ENCODE measurements at regions not wholly inside any gene's neighbourhood (a gene's known extent, or its start where the extent isn't known, plus 50 kb on each side); places are given as distances from the start of the nearest gene placed in this dataset.

DNA sequence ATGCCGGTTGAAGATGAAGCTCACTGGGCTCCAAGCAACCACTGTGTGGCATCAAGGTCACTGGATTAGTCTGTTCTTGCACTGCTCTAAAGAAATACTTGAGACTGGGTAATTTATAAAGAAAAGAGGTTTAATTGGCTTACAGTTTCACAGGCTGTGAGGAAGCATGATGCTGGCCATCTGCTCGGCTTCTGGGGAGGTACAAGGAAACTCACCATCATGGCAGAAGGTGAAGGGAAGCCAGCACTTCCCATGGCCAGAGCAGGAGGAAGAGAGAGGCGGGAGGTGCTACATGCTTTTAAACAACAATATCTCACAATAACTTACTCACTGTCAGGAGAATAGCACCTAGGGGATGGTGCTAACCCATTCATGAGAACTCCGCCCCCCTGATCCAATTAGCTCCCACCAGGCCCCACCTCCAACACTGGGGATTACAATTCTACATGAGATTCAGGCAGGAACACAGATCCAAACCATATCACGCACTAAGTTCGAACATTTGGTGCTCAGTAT lies 109.7 kb upstream of the MGAT5 start:
- intact Hi-C loops (cut with DNase I): no loop called here
- H3K4me1 ChIP-seq: peaks cover 19% of the 10 kb centered on the region
- H3K27me3 ChIP-seq: no peaks in the 10 kb centered on the region
- H3K27ac ChIP-seq: no peak overlapping the region
- no peaks in the 10 kb centered on the region for H3K9me3 ChIP-seq
- no peaks in the 10 kb centered on the region for H3K36me3 ChIP-seq
- no peak overlapping the region for H3K4me3 ChIP-seq
- TF ChIP-seq, protein P1, sequence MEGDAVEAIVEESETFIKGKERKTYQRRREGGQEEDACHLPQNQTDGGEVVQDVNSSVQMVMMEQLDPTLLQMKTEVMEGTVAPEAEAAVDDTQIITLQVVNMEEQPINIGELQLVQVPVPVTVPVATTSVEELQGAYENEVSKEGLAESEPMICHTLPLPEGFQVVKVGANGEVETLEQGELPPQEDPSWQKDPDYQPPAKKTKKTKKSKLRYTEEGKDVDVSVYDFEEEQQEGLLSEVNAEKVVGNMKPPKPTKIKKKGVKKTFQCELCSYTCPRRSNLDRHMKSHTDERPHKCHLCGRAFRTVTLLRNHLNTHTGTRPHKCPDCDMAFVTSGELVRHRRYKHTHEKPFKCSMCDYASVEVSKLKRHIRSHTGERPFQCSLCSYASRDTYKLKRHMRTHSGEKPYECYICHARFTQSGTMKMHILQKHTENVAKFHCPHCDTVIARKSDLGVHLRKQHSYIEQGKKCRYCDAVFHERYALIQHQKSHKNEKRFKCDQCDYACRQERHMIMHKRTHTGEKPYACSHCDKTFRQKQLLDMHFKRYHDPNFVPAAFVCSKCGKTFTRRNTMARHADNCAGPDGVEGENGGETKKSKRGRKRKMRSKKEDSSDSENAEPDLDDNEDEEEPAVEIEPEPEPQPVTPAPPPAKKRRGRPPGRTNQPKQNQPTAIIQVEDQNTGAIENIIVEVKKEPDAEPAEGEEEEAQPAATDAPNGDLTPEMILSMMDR (IDR thresholded peaks at IDR 0.05): no peak
- ATAC-seq: no peak
- no peak for DNase-seq

DNA sequence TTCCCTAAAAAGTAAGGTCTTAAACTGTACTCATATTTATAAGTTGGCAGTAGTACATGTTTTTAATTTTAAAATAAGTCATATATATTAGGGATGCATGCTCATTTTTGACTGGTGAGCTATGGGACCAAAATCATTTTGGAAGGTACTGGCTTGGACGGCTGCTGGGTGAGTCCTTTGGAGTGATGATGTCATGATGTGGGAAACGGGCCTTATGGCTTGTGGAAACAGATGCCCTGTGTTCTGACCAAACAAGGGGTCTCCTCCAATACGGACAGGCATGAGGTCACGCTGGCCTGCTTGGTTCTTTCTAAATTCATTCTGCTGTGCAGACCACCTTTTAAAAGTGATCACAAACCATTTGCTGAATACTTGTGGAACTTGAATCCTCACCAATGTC lies 109.2 kb upstream of the MGAT5 start:
- DNase-seq: no peak

DNA sequence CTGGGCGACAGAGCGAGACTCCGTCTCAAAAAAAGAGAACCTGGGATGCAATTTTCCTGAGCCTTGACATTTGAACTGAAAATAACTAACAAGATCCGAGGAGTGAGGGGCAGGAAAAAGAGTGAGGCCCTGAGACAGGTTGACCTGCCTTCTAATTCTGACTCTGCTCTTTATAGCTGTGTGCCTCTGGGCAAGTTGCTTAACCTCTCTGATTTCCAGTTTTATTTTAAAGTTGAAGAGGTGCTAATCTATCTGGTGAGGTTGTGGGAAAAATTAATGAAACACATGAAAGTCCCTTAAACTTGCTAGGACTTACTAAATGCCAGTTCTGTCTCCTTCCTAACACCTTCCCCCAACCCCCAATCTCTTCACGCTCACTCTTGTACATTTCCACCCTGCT lies 108.4 kb upstream of the MGAT5 start:
- TF ChIP-seq, protein P1 (IDR thresholded peaks at IDR 0.05): no peak
- H3K4me3 ChIP-seq: no peak overlapping the region
- intact Hi-C loops (cut with DNase I): no loop called here
- H3K27me3 ChIP-seq: no peaks in the 10 kb centered on the region
- no peak for ATAC-seq
- no peaks in the 10 kb centered on the region for H3K36me3 ChIP-seq
- no peak for DNase-seq
- peaks cover 14% of the 10 kb centered on the region for H3K4me1 ChIP-seq
- H3K27ac ChIP-seq: no peak overlapping the region
- no peaks in the 10 kb centered on the region for H3K9me3 ChIP-seq

More for the DNA sequence above, 109.2 kb upstream of the MGAT5 start:
- no peak for ATAC-seq
- TF ChIP-seq, protein P1 (IDR thresholded peaks at IDR 0.05): no peak
- H3K4me3 ChIP-seq: no peak overlapping the region
- intact Hi-C loops (cut with DNase I): no loop called here
- H3K27ac ChIP-seq: no peak overlapping the region
- peaks cover 16% of the 10 kb centered on the region for H3K4me1 ChIP-seq
- H3K36me3 ChIP-seq: no peaks in the 10 kb centered on the region
- no peaks in the 10 kb centered on the region for H3K9me3 ChIP-seq
- no peaks in the 10 kb centered on the region for H3K27me3 ChIP-seq

DNA sequence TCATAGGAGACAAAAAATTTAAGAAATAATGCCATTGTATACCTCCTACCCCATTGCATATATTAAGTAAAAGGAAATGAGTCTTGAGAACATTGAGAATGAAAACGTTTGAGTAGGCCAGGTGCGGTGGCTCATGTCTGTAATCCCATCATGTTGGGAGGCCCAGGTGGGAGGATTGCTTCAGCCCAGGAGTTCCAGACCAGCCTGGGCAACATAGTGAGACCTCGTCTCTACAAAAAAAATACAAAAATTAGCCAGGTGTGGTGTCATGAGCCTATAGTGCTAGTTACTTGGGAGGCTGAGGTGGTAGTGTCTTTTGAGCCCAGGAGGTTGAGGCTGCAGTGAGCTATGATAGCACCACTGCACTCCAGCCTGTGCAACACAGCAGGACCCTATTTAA lies 107.7 kb upstream of the MGAT5 start:
- Histone ChIP-seq H3K36me3 (no peaks in the 10 kb centered on the region), H3K27ac (no peak overlapping the region), H3K4me1 (peaks cover 8% of the 10 kb centered on the region), H3K4me3 (no peak overlapping the region), H3K27me3 (no peaks in the 10 kb centered on the region), H3K9me3 (no peaks in the 10 kb centered on the region)
- TF ChIP-seq, protein P1 (IDR thresholded peaks at IDR 0.05): no peak
- intact Hi-C loops (cut with DNase I): no loop called here
- ATAC-seq (no peak), DNase-seq (no peak)

DNA sequence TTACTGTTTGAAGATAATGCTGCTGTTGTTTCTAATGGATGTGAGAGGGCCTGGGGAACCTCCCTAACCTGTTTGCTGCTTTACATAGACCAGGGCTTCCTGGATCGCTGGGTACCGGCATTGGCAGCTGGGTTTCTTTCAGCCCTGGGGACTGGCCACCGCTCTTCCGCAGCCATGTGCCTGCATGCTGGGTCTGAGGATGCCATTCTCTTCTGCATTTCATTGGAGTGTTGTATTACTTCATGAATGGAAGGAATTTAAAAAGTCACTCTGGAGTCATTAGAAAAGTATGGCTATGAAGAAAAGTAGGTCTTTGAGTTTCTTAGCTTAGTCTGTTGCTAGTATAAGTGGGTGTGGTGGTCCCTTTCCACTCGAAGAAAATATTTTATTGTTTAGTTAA lies 107.3 kb upstream of the MGAT5 start:
- DNase-seq (no peak), ATAC-seq (no peak)
- Histone ChIP-seq H3K36me3 (no peaks in the 10 kb centered on the region), H3K27me3 (no peaks in the 10 kb centered on the region), H3K4me1 (peaks cover 7% of the 10 kb centered on the region), H3K9me3 (no peaks in the 10 kb centered on the region), H3K4me3 (no peak overlapping the region), H3K27ac (no peak overlapping the region)
- TF ChIP-seq, protein P1 (IDR thresholded peaks at IDR 0.05): no peak
- intact Hi-C loops (cut with DNase I): no loop called here

DNA sequence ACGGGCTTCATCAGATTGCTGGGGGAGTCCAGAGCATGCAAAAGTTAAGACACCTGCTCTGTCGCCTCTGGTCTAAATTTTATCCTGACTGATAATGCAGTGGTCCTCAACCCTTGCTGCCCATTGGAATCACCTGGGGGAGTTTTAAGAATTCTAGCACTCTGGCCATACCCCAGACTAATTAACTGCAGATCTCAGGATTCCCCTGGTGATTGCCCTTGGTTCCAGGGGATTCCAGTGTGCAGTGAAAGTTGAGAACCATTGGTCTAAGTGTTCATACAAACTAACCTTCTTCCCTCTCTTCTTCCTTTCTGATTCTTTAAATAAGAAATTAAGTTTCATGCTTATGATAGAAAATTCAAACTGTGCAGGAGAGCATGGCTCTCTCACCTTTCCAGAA lies 105.7 kb upstream of the MGAT5 start:
- Histone ChIP-seq H3K9me3 (no peaks in the 10 kb centered on the region), H3K4me3 (no peak overlapping the region), H3K27ac (no peak overlapping the region), H3K27me3 (no peaks in the 10 kb centered on the region), H3K36me3 (no peaks in the 10 kb centered on the region), H3K4me1 (peaks cover 3% of the 10 kb centered on the region)
- TF ChIP-seq, protein P1 (IDR thresholded peaks at IDR 0.05): no peak
- DNase-seq (no peak), ATAC-seq (no peak)
- intact Hi-C loops (cut with DNase I): no loop called here
